ENCODE measurements at regions not wholly inside any gene's neighbourhood (a gene's known extent, or its start where the extent isn't known, plus 50 kb on each side); places are given as distances from the start of the nearest gene placed in this dataset.

DNA sequence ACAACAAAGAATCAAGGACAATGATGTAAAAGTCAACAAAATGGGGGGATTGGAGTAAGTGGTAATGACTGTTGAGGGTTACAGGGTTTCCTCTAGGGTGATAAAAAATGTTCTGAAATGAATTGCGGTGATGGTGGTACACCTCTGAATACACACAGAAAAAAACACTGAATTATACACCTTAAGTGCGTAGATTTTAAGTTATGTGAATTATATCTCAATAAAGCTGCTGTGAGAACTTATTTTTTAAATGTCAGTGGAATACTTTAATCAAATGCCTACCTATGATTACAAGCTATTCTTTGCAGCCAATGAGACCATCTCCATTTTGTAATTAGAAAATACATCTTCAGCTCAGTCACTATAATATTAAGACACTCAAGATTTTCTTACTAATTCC, 53.5 kb downstream of the ZNF608 start:
- Histone ChIP-seq H3K36me3 (ENCODE audit: control insufficient read depth in 2 of 4, insufficient read depth in 4 of 4, low read length in 3 of 4) (no peaks in the 10 kb centered on the region; a peak in 2 of 8 replicates), H3K56ac (replicated peaks; ENCODE audit: insufficient read length, low read depth, low read length) (no peak overlapping the region), H4K8ac (ENCODE audit: extremely low read depth, insufficient read depth, low read length) (no peak overlapping the region), H4K5ac (ENCODE audit: insufficient read length, low read depth, low read length) (no peak overlapping the region), H3K27ac (ENCODE audit: low read depth, low read length) (no peak overlapping the region), H2BK12ac (ENCODE audit: low read depth, low read length) (no peak overlapping the region), H3K79me1 (ENCODE audit: low read depth, low read length) (peaks cover 7% of the 10 kb centered on the region), H3K23ac (ENCODE audit: insufficient read length) (no peak overlapping the region), H3K27me3 (replicated peaks in 1 of 4; ENCODE audit: control insufficient read depth in 3 of 4, extremely low read depth in 1 of 4, insufficient read depth in 3 of 4, low read length in 3 of 4) (no peaks in the 10 kb centered on the region), H3K4me2 (ENCODE audit: insufficient read depth in 1 of 2, low read depth in 2 of 2, low read length in 2 of 2) (no peak overlapping the region), H3K9ac (replicated peaks in 1 of 4; ENCODE audit: extremely low read depth in 1 of 4, low read depth in 3 of 4, low read length in 3 of 4) (no peak overlapping the region), H2BK120ac (replicated peaks; ENCODE audit: low read depth, low read length) (no peak overlapping the region), H4K91ac (replicated peaks; ENCODE audit: insufficient read length, low read length) (no peak overlapping the region), H2BK20ac (ENCODE audit: low read length) (no peak overlapping the region), H2BK5ac (ENCODE audit: low read depth, low read length) (no peak overlapping the region), H3K4me3 (ENCODE audit: extremely low read depth in 1 of 4, insufficient read depth in 2 of 4, low read depth in 3 of 4, low read length in 4 of 4) (no peak overlapping the region), H2BK15ac (ENCODE audit: low read length) (no peak overlapping the region), H3K9me3 (ENCODE audit: insufficient read depth in 2 of 2, low read depth in 1 of 2, low read length in 1 of 2) (no peaks in the 10 kb centered on the region), H3K18ac (ENCODE audit: extremely low read depth, low read length) (no peak overlapping the region), H3K79me2 (ENCODE audit: control insufficient read depth in 1 of 2, insufficient read depth in 2 of 2, low read length in 2 of 2) (peaks cover 9 to 94% of the 10 kb centered on the region in 2 experiments; a peak in 3 of 4 replicates), H3K14ac (ENCODE audit: insufficient read length) (no peak overlapping the region), H2AFZ (ENCODE audit: low read length) (no peak overlapping the region), H2AK5ac (ENCODE audit: low read depth, low read length) (no peak overlapping the region), H4K20me1 (replicated peaks in 1 of 2; ENCODE audit: control insufficient read depth in 1 of 2, insufficient read depth in 2 of 2, low read length in 2 of 2) (peaks cover 0 to 2% of the 10 kb centered on the region in 2 experiments), H3K23me2 (ENCODE audit: low read depth, low read length) (no peaks in the 10 kb centered on the region), H3K4me1 (replicated peaks in 1 of 4; ENCODE audit: control insufficient read depth in 3 of 4, insufficient read depth in 4 of 4, low read length in 3 of 4) (peaks cover 0 to 4% (median 1%) of the 10 kb centered on the region in 4 experiments; a peak in 2 of 7 replicates), H3K4ac (replicated peaks; ENCODE audit: insufficient read length, low read depth, low read length) (no peak overlapping the region)
- DNase-seq (ENCODE audit: low read depth in 1 of 2, low spot score in 2 of 2) (no peak), FAIRE-seq (no peak)
- WGBS, 2 experiments (ENCODE audit: extremely low coverage in 1 of 2, insufficient coverage in 1 of 2, insufficient read length in 1 of 2, insufficient replicate concordance in 2 of 2, low coverage in 1 of 2, low lambda C conversion rate in 2 of 2, missing lambda C conversion rate in 1 of 2), result 93% methylated on average over 2 of the region's 2 CpGs; no CpG with 5 or more reads in 1 of the 2 experiments
- POLR2A ChIA-PET (ENCODE audit: partially characterized antibody), result no interaction called here
- CTCF ChIA-PET (ENCODE audit: partially characterized antibody), result interaction anchor here (0.7 to 1.4 kb wide), 2 partner anchors 25 to 35 kb away, joined by 3 read pairs; no protein-coding TSS in a partner anchor
- TF ChIP-seq BCL11A (IDR thresholded peaks at IDR 0.05; ENCODE audit: low read depth in 2 of 2, low read length in 2 of 2) (no peak), MAFK (IDR thresholded peaks at IDR 0.05; ENCODE audit: low read depth, low read length) (no peak), TBP (IDR thresholded peaks at IDR 0.05; ENCODE audit: low read depth, low read length) (no peak), CEBPB (IDR thresholded peaks at IDR 0.05; ENCODE audit: low read depth, low read length) (no peak), PHF8 (conservative IDR thresholded peaks at IDR 0.05; ENCODE audit: low read depth, low read length) (no peak), RXRA (IDR thresholded peaks at IDR 0.05; ENCODE audit: insufficient read depth, low read depth, low read length) (no peak), JUN (IDR thresholded peaks at IDR 0.05; ENCODE audit: low read depth, low read length) (no peak), EGR1 (IDR thresholded peaks at IDR 0.05; ENCODE audit: borderline replicate concordance, low read depth, low read length) (no peak), ZNF274 (IDR thresholded peaks at IDR 0.05; ENCODE audit: borderline replicate concordance, extremely low read depth, low read length) (no peak), YY1 (IDR thresholded peaks at IDR 0.05; ENCODE audit: low read depth, low read length) (no peak), CTCF (IDR thresholded peaks at IDR 0.05; ENCODE audit: control extremely low read depth in 1 of 3, insufficient read depth in 1 of 3, low read depth in 1 of 3, low read length in 3 of 3) (no peak)
- TF ChIP-seq, protein P1, sequence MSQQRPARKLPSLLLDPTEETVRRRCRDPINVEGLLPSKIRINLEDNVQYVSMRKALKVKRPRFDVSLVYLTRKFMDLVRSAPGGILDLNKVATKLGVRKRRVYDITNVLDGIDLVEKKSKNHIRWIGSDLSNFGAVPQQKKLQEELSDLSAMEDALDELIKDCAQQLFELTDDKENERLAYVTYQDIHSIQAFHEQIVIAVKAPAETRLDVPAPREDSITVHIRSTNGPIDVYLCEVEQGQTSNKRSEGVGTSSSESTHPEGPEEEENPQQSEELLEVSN (IDR thresholded peaks at IDR 0.05), result no peak

Data from H1 (cell line).